H9 (cell line): ENCODE measurements at regions not wholly inside any gene's neighbourhood (a gene's known extent, or its start where the extent isn't known, plus 50 kb on each side); places are given as distances from the start of the nearest gene placed in this dataset.
"Not testable (repeated sequence)": the region's sequence is repeated elsewhere in the genome, so short reads cannot be mapped to it uniquely, and the experiment has no call there.

Source experiments
- DNase-seq: peaks from one replicate; pipeline ENCODE4 v3.0.0-alpha.2; 2017
- H2AFZ ChIP-seq: one replicate; pipeline ENCODE4 v1.6.1; 2013; ENCODE audit warnings: mild to moderate bottlenecking, low read length, control low read depth, moderate library complexity
- H2AK5ac ChIP-seq: 2 replicates; pipeline ENCODE4 v1.6.1; 2013; ENCODE audit warnings: low read length, control low read depth, mixed read lengths; ENCODE audit not compliant: insufficient read length
- H2BK120ac ChIP-seq: one replicate; pipeline ENCODE4 v1.6.1; 2013; ENCODE audit warnings: low read depth, mild to moderate bottlenecking, low read length, control low read depth, inconsistent platforms; ENCODE audit not compliant: poor library complexity, severe bottlenecking
- H2BK12ac ChIP-seq: 2 replicates; pipeline ENCODE4 v1.6.1; 2013; ENCODE audit warnings: low read length, control low read depth, mixed read lengths, low read depth; ENCODE audit not compliant: insufficient read length
- H2BK15ac ChIP-seq: 2 replicates; pipeline ENCODE4 v1.6.1; 2013; ENCODE audit warnings: low read depth, low read length, control low read depth
- H2BK20ac ChIP-seq: one replicate; pipeline ENCODE4 v1.6.1; 2013; ENCODE audit warnings: low read depth, mild to moderate bottlenecking, low read length, control low read depth, inconsistent platforms; ENCODE audit not compliant: poor library complexity, severe bottlenecking
- H2BK5ac ChIP-seq: 2 replicates; pipeline ENCODE4 v1.6.1; 2013; ENCODE audit warnings: low read length, control low read depth, mixed read lengths; ENCODE audit not compliant: insufficient read length
- H3K14ac ChIP-seq: 2 replicates; pipeline ENCODE4 v1.6.1; 2013; ENCODE audit warnings: low read length, control low read depth; ENCODE audit not compliant: insufficient read depth
- H3K18ac ChIP-seq: 2 replicates; pipeline ENCODE4 v1.6.1; 2013; ENCODE audit warnings: low read depth, mild to moderate bottlenecking, mixed read lengths, low read length, control low read depth; ENCODE audit not compliant: insufficient read length
- H3K23ac ChIP-seq: 2 replicates; pipeline ENCODE4 v1.6.1; 2013; ENCODE audit warnings: low read length, control low read depth, mixed read lengths, low read depth; ENCODE audit not compliant: insufficient read length
- H3K23me2 ChIP-seq: 2 replicates; pipeline ENCODE4 v1.6.1; 2013; ENCODE audit warnings: low read depth, mild to moderate bottlenecking, mixed read lengths, low read length, control low read depth; ENCODE audit not compliant: insufficient read length, poor library complexity, severe bottlenecking
- H3K27ac ChIP-seq: 2 replicates; pipeline ENCODE4 v1.5.1; 2013; ENCODE audit warnings: low read length, control low read depth, mixed read lengths, low read depth; ENCODE audit not compliant: insufficient read length
- H3K27me3 ChIP-seq: 2 replicates; pipeline ENCODE4 v1.6.1; 2013; ENCODE audit warnings: low read length, control low read depth, inconsistent platforms; ENCODE audit not compliant: insufficient read depth
- H3K4ac ChIP-seq: 2 replicates; pipeline ENCODE4 v1.6.1; 2013; ENCODE audit warnings: low read depth, mild to moderate bottlenecking, control low read depth, inconsistent platforms, low read length, moderate library complexity
- H3K4me1 ChIP-seq: 2 replicates; pipeline ENCODE4 v1.6.1; 2013; ENCODE audit warnings: low read length, control low read depth, inconsistent platforms; ENCODE audit not compliant: insufficient read depth
- H3K4me2 ChIP-seq: 2 replicates; pipeline ENCODE4 v1.6.1; 2013; ENCODE audit warnings: low read length, control low read depth, mixed read lengths; ENCODE audit not compliant: insufficient read length, insufficient read depth
- H3K56ac ChIP-seq: 2 replicates; pipeline ENCODE4 v1.6.1; 2013; ENCODE audit warnings: low read depth, mild to moderate bottlenecking, mixed read lengths, low read length, control low read depth; ENCODE audit not compliant: insufficient read length
- H3K79me1 ChIP-seq: 2 replicates; pipeline ENCODE4 v1.6.1; 2013; ENCODE audit warnings: low read depth, mild to moderate bottlenecking, moderate library complexity, low read length, control low read depth, inconsistent platforms; ENCODE audit not compliant: insufficient read depth, poor library complexity, severe bottlenecking
- H3K79me2 ChIP-seq: 2 replicates; pipeline ENCODE4 v1.6.1; 2013; ENCODE audit warnings: low read length, control low read depth, inconsistent platforms; ENCODE audit not compliant: insufficient read depth
- H3K9ac ChIP-seq: 2 replicates; pipeline ENCODE4 v1.6.1; 2013; ENCODE audit warnings: low read length, control low read depth, mixed read lengths; ENCODE audit not compliant: insufficient read length; ENCODE audit errors: extremely low read depth
- H3K9me3 ChIP-seq: one replicate; pipeline ENCODE4 v1.6.1; 2013; ENCODE audit warnings: low read depth, low read length, inconsistent platforms; ENCODE audit not compliant: control insufficient read depth
- H3T11ph ChIP-seq: one replicate; pipeline ENCODE4 v1.6.1; 2013; ENCODE audit warnings: mild to moderate bottlenecking, low read length, control low read depth, inconsistent platforms
- H4K20me1 ChIP-seq: one replicate; pipeline ENCODE4 v1.6.1; 2013; ENCODE audit not compliant: control insufficient read depth, insufficient read length, insufficient read depth
- H4K5ac ChIP-seq: 2 replicates; pipeline ENCODE4 v1.6.1; 2013; ENCODE audit warnings: low read depth, mild to moderate bottlenecking, mixed read lengths, low read length, control low read depth; ENCODE audit not compliant: insufficient read length
- H4K8ac ChIP-seq: replicated peaks from 2 replicates; pipeline ENCODE4 v1.6.1; 2013; ENCODE audit warnings: low read length, control low read depth, mixed read lengths, low read depth; ENCODE audit not compliant: insufficient read length
- H4K91ac ChIP-seq: 2 replicates; pipeline ENCODE4 v1.6.1; 2013; ENCODE audit warnings: low read depth, mild to moderate bottlenecking, moderate library complexity, mixed read lengths, low read length, control low read depth; ENCODE audit not compliant: insufficient read length
- H3K27ac Mint-ChIP-seq, 3 experiments: 2 replicates in 2 of 3; 3 replicates in 1 of 3; pipeline ENCODE4 v1.8.0; 2020 to 2021; ENCODE audit warnings: mixed read lengths in 3 of 3, mild to moderate bottlenecking in 1 of 3, moderate library complexity in 1 of 3
- H3K27me3 Mint-ChIP-seq: 2 replicates; pipeline ENCODE4 v1.8.0; 2021; ENCODE audit warnings: low read depth, mild to moderate bottlenecking, moderate library complexity, mixed read lengths
- H3K36me3 Mint-ChIP-seq, 3 experiments: 2 replicates in 2 of 3; 3 replicates in 1 of 3; pipeline ENCODE4 v1.8.0; 2020 to 2021; ENCODE audit warnings: low read depth in 3 of 3, mixed read lengths in 3 of 3; ENCODE audit not compliant: insufficient read depth in 1 of 3
- H3K4me1 Mint-ChIP-seq, 2 experiments: 2 replicates each; pipeline ENCODE4 v1.8.0; 2020; ENCODE audit warnings: mixed read lengths in 2 of 2
- H3K4me3 Mint-ChIP-seq, 2 experiments: 2 replicates in 1 of 2; 3 replicates in 1 of 2; pipeline ENCODE4 v1.8.0; 2020 to 2021; ENCODE audit warnings: mild to moderate bottlenecking in 2 of 2, mixed read lengths in 2 of 2, moderate library complexity in 1 of 2
- H3K9me3 Mint-ChIP-seq, 2 experiments: 2 replicates in 1 of 2; 3 replicates in 1 of 2; pipeline ENCODE4 v1.8.0; 2020; ENCODE audit warnings: mild to moderate bottlenecking in 2 of 2, mixed read lengths in 2 of 2, moderate library complexity in 1 of 2
- CTCF ChIP-seq: fragments of 200-600 bp; sonication (generic); conservative IDR thresholded peaks from 3 replicates; pipeline ENCODE4 v1.8.0; 2021; ENCODE audit warnings: antibody characterized with exemption, mild to moderate bottlenecking
- WGBS: extraction: QIAGEN DNeasy Blood & Tissue Kit; methylation state at CpG from one replicate; pipeline ENCODE4 v1.1.7; 2013; ENCODE audit warnings: missing lambda C conversion rate, low lambda C conversion rate, mixed read lengths; ENCODE audit not compliant: insufficient read length; ENCODE audit errors: extremely low coverage; 5-methylcytosine and 5-hydroxymethylcytosine counted together

GRCh38 chr2:82007071-82007664, 1702.6 kb upstream of the LRRTM1 start:
- H3K4me2 ChIP-seq, result no peak overlapping the region

GRCh38 chr2:82005889-82006288, 1701.3 kb upstream of the LRRTM1 start:
- not testable (repeated sequence) for H3K9ac ChIP-seq, H3K79me2 ChIP-seq, H3K23ac ChIP-seq, H3K14ac ChIP-seq, H3K56ac ChIP-seq, H3K36me3 Mint-ChIP-seq, H3K27me3 Mint-ChIP-seq, H2AK5ac ChIP-seq, H2BK5ac ChIP-seq, H2BK120ac ChIP-seq, H2BK12ac ChIP-seq, H4K8ac ChIP-seq, H3K4ac ChIP-seq, H3K27me3 ChIP-seq, H3K23me2 ChIP-seq, H3K9me3 ChIP-seq, H2BK20ac ChIP-seq, H3K79me1 ChIP-seq, H4K20me1 ChIP-seq, H2BK15ac ChIP-seq, H3T11ph ChIP-seq, H2AFZ ChIP-seq, DNase-seq, H3K18ac ChIP-seq, H4K91ac ChIP-seq, H4K5ac ChIP-seq, H3K9me3 Mint-ChIP-seq
- WGBS, result no CpG with 5 or more reads among the region's 5 CpGs
- peak overlapping the region; percentile 88 to 97 (median 93); a peak in 6 of 7 replicates for H3K27ac Mint-ChIP-seq
- H3K4me1 ChIP-seq, result peaks cover 13% of the 10 kb centered on the region
- peak overlapping the region; percentile 86 for H3K27ac ChIP-seq
- H3K4me2 ChIP-seq, result peak overlapping the region; percentile 25
- H3K4me3 Mint-ChIP-seq, result peak overlapping the region in 1 of 2 experiments; percentile 5; a peak in 1 of 5 replicates
- H3K4me1 Mint-ChIP-seq, result peaks cover 37 to 51% of the 10 kb centered on the region in 2 experiments

More at GRCh38 chr2:82007071-82007664, 1702.6 kb upstream of the LRRTM1 start:
- Histone ChIP-seq H2BK20ac (no peak overlapping the region), H2BK5ac (no peak overlapping the region), H2BK15ac (no peak overlapping the region), H3K27ac (no peak overlapping the region), H3K27me3 (no peaks in the 10 kb centered on the region), H4K8ac (no peak overlapping the region), H2AFZ (no peak overlapping the region), H3K9me3 (no peaks in the 10 kb centered on the region), H3K79me2 (no peaks in the 10 kb centered on the region), H3K18ac (no peak overlapping the region), H4K91ac (no peak overlapping the region), H3K9ac (no peak overlapping the region), H2BK120ac (no peak overlapping the region), H3K56ac (no peak overlapping the region), H2AK5ac (no peak overlapping the region), H2BK12ac (no peak overlapping the region), H3K23me2 (no peaks in the 10 kb centered on the region), H3K4me1 (peaks cover 13% of the 10 kb centered on the region), H3T11ph (no peak overlapping the region), H4K5ac (no peak overlapping the region), H3K4ac (no peak overlapping the region), H3K23ac (no peak overlapping the region), H4K20me1 (no peaks in the 10 kb centered on the region), H3K14ac (no peak overlapping the region), H3K79me1 (no peaks in the 10 kb centered on the region)
- Mint-ChIP-seq H3K36me3 (peaks cover 0 to 4% (median 0%) of the 10 kb centered on the region in 3 experiments; a peak in 2 of 7 replicates), H3K4me1 (peaks cover 37 to 48% of the 10 kb centered on the region in 2 experiments), H3K27ac (peak overlapping the region; percentile 1 to 97 (median 35); a peak in 4 of 7 replicates), H3K9me3 (peaks cover 0 to 4% of the 10 kb centered on the region in 2 experiments; a peak in 1 of 5 replicates), H3K27me3 (no peaks in the 10 kb centered on the region), H3K4me3 (no peak overlapping the region)
- DNase-seq, result no peak
- no CpG with 5 or more reads among the region's 3 CpGs for WGBS
- no peak for TF ChIP-seq CTCF
